ENCODE measurements at regions not wholly inside any gene's neighbourhood (a gene's known extent, or its start where the extent isn't known, plus 50 kb on each side); places are given as distances from the start of the nearest gene placed in this dataset.

DNA sequence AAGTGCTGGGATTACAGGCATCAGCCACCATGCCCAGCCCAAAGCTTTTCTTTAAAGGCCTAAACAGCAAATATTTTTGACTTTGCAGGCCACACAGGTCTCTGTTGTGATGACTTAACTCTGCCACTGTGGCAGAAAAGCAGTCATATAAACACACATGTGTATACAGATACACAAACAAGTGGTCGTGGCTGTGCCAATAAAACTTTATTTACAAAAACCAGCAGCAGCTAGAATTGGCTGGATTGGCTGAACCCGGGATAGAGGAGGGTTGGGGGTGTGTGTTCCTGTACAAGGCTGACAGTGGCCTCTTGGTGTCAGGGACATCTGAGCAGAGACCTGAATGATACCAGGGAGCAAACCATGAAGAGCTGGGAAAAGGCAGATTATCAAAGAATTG, 95.6 kb downstream of the NCOR2 start:
- TF ChIP-seq, protein P1, sequence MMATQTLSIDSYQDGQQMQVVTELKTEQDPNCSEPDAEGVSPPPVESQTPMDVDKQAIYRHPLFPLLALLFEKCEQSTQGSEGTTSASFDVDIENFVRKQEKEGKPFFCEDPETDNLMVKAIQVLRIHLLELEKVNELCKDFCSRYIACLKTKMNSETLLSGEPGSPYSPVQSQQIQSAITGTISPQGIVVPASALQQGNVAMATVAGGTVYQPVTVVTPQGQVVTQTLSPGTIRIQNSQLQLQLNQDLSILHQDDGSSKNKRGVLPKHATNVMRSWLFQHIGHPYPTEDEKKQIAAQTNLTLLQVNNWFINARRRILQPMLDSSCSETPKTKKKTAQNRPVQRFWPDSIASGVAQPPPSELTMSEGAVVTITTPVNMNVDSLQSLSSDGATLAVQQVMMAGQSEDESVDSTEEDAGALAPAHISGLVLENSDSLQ (IDR thresholded peaks at IDR 0.05) = no peak
- TF ChIP-seq ELF4 (IDR thresholded peaks at IDR 0.05) (no peak), SUZ12 (IDR thresholded peaks at IDR 0.05) (no peak), SP1 (IDR thresholded peaks at IDR 0.05) (no peak), FOXM1 (IDR thresholded peaks at IDR 0.05; ENCODE audit: borderline replicate concordance) (no peak), ARNT (IDR thresholded peaks at IDR 0.05) (no peak), NFRKB (IDR thresholded peaks at IDR 0.05) (no peak)
